ENCODE measurements at regions not wholly inside any gene's neighbourhood (a gene's known extent, or its start where the extent isn't known, plus 50 kb on each side); places are given as distances from the start of the nearest gene placed in this dataset.

DNA sequence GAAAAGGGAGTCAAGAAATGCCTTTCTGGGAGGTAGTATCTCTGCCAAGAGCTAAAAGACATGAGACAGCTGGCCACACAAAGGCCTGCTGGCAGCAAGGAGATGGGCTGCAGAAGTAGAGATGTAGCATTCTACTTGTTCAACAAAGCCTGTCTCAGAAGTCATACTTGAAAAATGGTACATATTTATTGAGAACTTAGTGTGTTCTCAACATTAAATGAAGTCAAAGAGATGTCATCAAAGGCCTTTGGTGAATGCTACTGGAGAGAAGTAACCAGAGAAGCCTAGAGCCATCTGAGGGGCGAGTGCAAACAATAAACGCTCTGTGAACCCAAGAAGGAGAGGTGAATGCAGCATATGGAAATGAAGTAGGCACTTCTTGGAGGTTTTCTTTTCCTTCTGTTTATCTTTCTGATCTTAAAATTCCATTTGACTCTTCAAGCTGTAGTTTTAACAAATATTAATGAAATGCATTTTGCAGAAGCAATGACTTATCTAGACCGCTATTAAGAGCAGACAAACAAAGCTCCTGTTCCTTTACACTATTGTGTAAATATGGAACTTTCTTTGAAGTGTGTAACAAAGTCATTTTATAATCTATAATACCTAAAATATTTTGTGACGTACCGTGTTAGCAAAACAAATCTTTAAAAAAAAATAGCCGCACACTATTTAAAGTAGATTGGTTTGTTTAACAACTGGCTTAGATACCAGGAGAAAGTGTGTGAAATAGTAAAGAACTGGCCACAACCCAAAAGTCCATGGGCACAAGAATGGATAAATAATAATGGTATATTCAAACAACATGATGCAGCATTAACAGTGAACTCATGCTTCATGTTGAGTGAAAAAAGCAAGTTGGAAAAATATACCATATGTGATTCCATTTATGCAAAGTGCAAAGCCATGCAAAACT, 70.2 kb downstream of the ZNF608 start:
- DNase-seq (ENCODE audit: low spot score in 2 of 2, unreplicated experiment in 2 of 2): no peak
- no peak for TF ChIP-seq CTCF (IDR thresholded peaks at IDR 0.05; ENCODE audit: unreplicated experiment)
- no peaks in the 10 kb centered on the region for H3K27me3 Mint-ChIP-seq (ENCODE audit: low read depth)
- H3K27ac Mint-ChIP-seq: peak overlapping the region; percentile 83
- peaks cover 68% of the 10 kb centered on the region for H3K4me1 Mint-ChIP-seq
- H3K4me3 Mint-ChIP-seq: no peak overlapping the region
- H3K9me3 Mint-ChIP-seq: no peaks in the 10 kb centered on the region
- peaks cover 1% of the 10 kb centered on the region for H3K36me3 Mint-ChIP-seq

GRCh38 chr5:124671193-124671592, 75.2 kb downstream of the ZNF608 start:
- H3K27ac Mint-ChIP-seq: no peak overlapping the region
- no peak for DNase-seq (ENCODE audit: low spot score in 2 of 2, unreplicated experiment in 2 of 2)
- no peak overlapping the region for H3K4me3 Mint-ChIP-seq
- no peak for TF ChIP-seq CTCF (IDR thresholded peaks at IDR 0.05; ENCODE audit: unreplicated experiment)
- no peaks in the 10 kb centered on the region for H3K9me3 Mint-ChIP-seq
- peaks cover 65% of the 10 kb centered on the region for H3K4me1 Mint-ChIP-seq
- H3K27me3 Mint-ChIP-seq (ENCODE audit: low read depth): no peaks in the 10 kb centered on the region
- H3K36me3 Mint-ChIP-seq: no peaks in the 10 kb centered on the region

DNA sequence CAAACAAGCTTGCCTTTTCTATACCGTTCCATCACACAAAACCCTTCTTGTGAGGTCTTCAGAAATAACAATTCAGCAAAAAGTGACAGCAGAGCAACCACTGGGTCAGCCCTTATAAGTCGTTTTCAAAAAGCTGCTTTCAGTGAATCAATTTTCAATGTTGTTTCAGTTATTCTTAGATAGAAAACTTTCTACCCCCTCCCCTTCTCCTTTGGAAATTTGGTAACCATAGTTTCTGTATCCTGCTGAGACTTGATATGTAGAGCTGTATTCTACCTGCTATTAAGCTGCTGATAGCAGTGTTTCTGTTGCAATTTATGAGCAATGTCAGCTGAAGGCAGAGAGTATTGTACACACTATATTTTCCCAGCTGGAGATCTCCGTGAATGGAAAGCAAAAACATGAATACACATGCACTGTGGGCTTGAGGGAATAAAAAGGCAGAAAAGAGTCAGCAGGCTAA, 75.7 kb downstream of the ZNF608 start:
- Mint-ChIP-seq H3K27ac (peak overlapping the region; percentile 35), H3K4me3 (no peak overlapping the region), H3K4me1 (peaks cover 65% of the 10 kb centered on the region), H3K36me3 (no peaks in the 10 kb centered on the region), H3K27me3 (ENCODE audit: low read depth) (no peaks in the 10 kb centered on the region), H3K9me3 (no peaks in the 10 kb centered on the region)
- DNase-seq (ENCODE audit: low spot score in 2 of 2, unreplicated experiment in 2 of 2): no peak
- no peak for TF ChIP-seq CTCF (IDR thresholded peaks at IDR 0.05; ENCODE audit: unreplicated experiment)

DNA sequence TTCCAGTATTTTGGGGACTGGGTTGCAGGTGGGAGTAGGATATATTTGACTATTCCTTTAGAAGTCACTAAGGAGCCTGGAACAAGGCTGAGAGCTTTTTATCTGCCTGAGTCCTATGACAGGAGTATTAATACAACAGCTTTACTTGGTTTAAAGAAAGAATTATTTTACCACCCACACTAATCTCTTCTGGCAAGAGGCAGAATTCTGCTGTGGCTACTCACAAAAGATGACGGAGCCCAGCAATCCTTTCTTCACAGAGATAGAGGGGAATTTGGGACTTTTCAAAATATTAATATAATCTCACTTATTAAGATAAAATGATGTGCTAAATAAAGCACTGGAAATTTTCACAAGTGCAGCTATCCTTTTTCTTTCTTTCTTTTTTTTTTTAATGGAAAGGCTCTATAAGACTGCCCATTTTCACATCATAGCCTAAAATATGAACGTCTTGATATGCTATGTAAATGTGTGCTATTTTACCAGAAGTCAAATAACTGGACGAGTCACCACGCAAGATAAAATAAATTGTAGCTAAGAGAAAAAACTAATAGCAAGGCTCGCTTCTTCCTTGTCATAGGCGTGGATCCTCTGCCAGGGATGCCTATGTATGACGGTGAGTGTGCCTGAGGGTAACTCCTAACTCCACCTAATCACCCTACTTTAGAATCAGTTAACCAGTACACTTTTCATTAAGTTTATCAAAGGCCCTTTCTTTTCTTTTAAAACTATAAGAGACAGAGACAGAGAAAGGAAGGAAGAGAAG, 76.3 kb downstream of the ZNF608 start:
- H3K4me3 Mint-ChIP-seq: no peak overlapping the region
- TF ChIP-seq CTCF (IDR thresholded peaks at IDR 0.05; ENCODE audit: unreplicated experiment): no peak
- no peaks in the 10 kb centered on the region for H3K27me3 Mint-ChIP-seq (ENCODE audit: low read depth)
- peaks cover 65% of the 10 kb centered on the region for H3K4me1 Mint-ChIP-seq
- no peaks in the 10 kb centered on the region for H3K9me3 Mint-ChIP-seq
- peak overlapping the region; percentile 35 for H3K27ac Mint-ChIP-seq
- DNase-seq (ENCODE audit: low spot score in 2 of 2, unreplicated experiment in 2 of 2): no peak
- H3K36me3 Mint-ChIP-seq: no peaks in the 10 kb centered on the region

DNA sequence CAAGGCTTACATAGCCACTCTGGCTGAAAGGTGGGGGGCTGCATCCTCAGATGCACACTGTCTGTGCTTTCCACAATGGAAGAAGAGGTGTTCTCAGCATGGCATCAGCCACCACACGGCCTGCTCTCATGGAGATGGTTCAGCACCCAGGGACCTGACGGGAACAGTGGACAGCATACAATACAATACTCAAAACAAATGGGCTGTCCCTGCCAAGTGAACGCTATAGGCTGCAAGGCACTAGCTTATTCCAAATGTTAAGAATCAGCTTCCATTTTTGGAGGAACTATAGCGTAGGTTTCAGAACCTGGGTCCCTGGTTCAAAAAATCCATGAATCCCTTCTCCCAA, 77.2 kb downstream of the ZNF608 start:
- peaks cover 69% of the 10 kb centered on the region for H3K4me1 Mint-ChIP-seq
- H3K27me3 Mint-ChIP-seq (ENCODE audit: low read depth): no peaks in the 10 kb centered on the region
- no peaks in the 10 kb centered on the region for H3K9me3 Mint-ChIP-seq
- DNase-seq (ENCODE audit: low spot score in 2 of 2, unreplicated experiment in 2 of 2): no peak
- no peaks in the 10 kb centered on the region for H3K36me3 Mint-ChIP-seq
- no peak for TF ChIP-seq CTCF (IDR thresholded peaks at IDR 0.05; ENCODE audit: unreplicated experiment)
- no peak overlapping the region for H3K4me3 Mint-ChIP-seq
- no peak overlapping the region for H3K27ac Mint-ChIP-seq
